ENCODE measurements at regions not wholly inside any gene's neighbourhood (a gene's known extent, or its start where the extent isn't known, plus 50 kb on each side); places are given as distances from the start of the nearest gene placed in this dataset.

DNA sequence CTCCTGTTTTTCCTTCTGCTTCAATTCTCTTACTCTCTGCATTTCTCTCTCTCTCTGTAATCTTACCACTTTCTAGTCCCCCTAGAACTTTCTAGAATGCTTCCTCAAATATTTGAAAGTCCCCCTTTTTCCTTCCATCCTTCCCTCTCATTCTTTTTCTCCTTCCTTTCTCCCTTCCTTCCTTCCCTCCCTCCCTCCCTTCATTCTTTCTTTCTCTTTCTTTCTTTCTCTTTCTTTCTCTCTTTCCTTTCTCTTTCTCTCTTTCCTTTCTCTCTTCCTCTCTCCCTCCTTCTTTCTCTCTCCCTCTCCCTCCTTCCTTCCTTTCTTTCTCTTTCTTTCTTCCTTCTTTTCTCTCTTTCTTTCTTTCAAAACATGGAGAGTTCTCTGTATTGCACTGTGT is 201.4 kb upstream of the IGF1 start:
- intact Hi-C loops (cut with DNase I): no loop called here
- Histone ChIP-seq H3K36me3 (no peaks in the 10 kb centered on the region), H3K27me3 (no peaks in the 10 kb centered on the region), H3K27ac (no peak overlapping the region), H3K4me1 (peaks cover 0 to 7% (median 0%) of the 10 kb centered on the region in 9 donors), H3K4me3 (no peak overlapping the region), H3K9me3 (peaks cover 0 to 13% (median 0%) of the 10 kb centered on the region in 11 donors)
- ATAC-seq (no peak), DNase-seq (no peak)
- TF ChIP-seq, protein P1, sequence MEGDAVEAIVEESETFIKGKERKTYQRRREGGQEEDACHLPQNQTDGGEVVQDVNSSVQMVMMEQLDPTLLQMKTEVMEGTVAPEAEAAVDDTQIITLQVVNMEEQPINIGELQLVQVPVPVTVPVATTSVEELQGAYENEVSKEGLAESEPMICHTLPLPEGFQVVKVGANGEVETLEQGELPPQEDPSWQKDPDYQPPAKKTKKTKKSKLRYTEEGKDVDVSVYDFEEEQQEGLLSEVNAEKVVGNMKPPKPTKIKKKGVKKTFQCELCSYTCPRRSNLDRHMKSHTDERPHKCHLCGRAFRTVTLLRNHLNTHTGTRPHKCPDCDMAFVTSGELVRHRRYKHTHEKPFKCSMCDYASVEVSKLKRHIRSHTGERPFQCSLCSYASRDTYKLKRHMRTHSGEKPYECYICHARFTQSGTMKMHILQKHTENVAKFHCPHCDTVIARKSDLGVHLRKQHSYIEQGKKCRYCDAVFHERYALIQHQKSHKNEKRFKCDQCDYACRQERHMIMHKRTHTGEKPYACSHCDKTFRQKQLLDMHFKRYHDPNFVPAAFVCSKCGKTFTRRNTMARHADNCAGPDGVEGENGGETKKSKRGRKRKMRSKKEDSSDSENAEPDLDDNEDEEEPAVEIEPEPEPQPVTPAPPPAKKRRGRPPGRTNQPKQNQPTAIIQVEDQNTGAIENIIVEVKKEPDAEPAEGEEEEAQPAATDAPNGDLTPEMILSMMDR (IDR thresholded peaks at IDR 0.05): no peak

DNA sequence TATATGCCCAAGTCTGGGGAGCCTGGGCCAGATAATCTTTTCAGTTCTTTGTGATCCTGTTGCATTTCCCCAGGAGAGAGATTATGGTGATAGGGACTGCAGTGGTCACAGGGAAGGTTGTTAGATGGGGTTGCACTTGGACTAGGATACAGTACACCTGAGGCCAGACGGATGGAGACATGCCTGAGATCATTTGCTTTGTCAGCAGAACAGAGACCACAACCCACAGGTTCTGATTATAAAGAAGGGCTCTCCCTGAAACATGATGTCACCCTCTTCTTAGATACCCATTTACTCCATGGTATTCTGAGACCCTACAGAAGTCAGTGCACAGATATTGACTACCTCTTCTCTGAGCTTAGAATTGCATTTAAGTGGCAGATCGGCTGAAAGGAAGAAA is 200.9 kb upstream of the IGF1 start:
- intact Hi-C loops (cut with DNase I): no loop called here
- TF ChIP-seq, protein P1 (IDR thresholded peaks at IDR 0.05): no peak
- Histone ChIP-seq H3K36me3 (no peaks in the 10 kb centered on the region), H3K4me3 (no peak overlapping the region), H3K9me3 (peaks cover 0 to 13% (median 0%) of the 10 kb centered on the region in 11 donors), H3K27me3 (no peaks in the 10 kb centered on the region), H3K4me1 (peaks cover 0 to 7% (median 0%) of the 10 kb centered on the region in 9 donors), H3K27ac (no peak overlapping the region)
- WGBS, 2 donors: 57 to 60% methylated on average over 2 of the region's 2 CpGs
- ATAC-seq (no peak), DNase-seq (no peak)

DNA sequence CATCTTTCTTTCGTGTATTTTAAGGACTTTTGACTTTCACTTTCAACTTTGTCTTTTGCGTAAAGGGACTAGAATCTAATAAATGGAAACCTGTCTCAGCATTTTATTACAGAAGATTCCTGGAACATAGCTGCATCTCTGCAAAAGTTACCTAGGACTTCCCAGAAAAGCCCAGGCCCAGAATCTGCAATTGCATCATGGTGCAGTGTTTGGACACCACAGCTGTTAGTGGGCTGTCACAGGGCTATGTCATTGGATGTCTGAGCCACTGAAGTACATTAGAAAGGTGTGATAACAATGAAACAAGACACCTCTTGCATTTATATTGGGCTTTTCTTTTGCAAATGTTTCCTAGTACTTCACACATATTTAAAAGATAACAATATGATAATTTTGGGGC is 199.9 kb upstream of the IGF1 start:
- Histone ChIP-seq H3K4me1 (peaks cover 0 to 7% (median 0%) of the 10 kb centered on the region in 9 donors), H3K27me3 (no peaks in the 10 kb centered on the region), H3K36me3 (no peaks in the 10 kb centered on the region), H3K9me3 (peaks cover 0 to 13% (median 0%) of the 10 kb centered on the region in 11 donors), H3K27ac (no peak overlapping the region), H3K4me3 (no peak overlapping the region)
- intact Hi-C loops (cut with DNase I): no loop called here
- ATAC-seq (no peak), DNase-seq (no peak)
- TF ChIP-seq, protein P1 (IDR thresholded peaks at IDR 0.05): no peak
- 77 to 82% methylated on average over 2 of the region's 2 CpGs for WGBS, 2 donors

DNA sequence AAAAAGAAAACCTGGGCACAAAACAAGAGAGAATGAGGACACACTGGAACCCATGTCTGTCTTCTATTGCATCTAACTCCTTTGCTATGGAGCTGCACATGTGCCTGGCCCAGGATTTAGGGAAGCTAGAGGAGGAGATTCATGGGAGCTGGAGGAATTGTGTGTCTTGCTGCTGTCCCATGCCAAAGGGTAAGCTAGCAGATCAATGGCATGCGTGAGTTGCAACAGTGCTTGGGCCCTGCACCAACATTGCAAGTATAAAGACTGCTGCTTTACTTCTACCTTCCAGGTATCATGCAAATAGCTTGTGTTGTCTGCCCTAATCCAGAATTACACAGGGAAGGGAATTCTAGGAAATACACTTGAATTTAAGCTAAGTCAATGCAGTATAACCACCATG is 196.4 kb upstream of the IGF1 start:
- Histone ChIP-seq H3K9me3 (peaks cover 0 to 38% (median 13%) of the 10 kb centered on the region in 11 donors), H3K4me1 (no peaks in the 10 kb centered on the region), H3K4me3 (no peak overlapping the region), H3K27ac (no peak overlapping the region), H3K36me3 (no peaks in the 10 kb centered on the region), H3K27me3 (no peaks in the 10 kb centered on the region)
- DNase-seq (no peak), ATAC-seq (no peak)
- WGBS, 2 donors: 90 to 92% methylated on average over 1 of the region's 1 CpG
- intact Hi-C loops (cut with DNase I): no loop called here
- TF ChIP-seq, protein P1 (IDR thresholded peaks at IDR 0.05): no peak
